HK-2 (cell line): ENCODE measurements at regions not wholly inside any gene's neighbourhood (a gene's known extent, or its start where the extent isn't known, plus 50 kb on each side); places are given as distances from the start of the nearest gene placed in this dataset.
A peak's percentile ranks its signal among the peaks of the same experiment; 100 is the strongest.

Experiments
- DNase-seq: peaks from one replicate; pipeline ENCODE4 v3.0.0-alpha.2; 2018; ENCODE audit not compliant: unreplicated experiment

GRCh38 chr20:39163993-39164392 is 201.8 kb downstream of the DHX35 start:
- no peak for DNase-seq

GRCh38 chr20:39161900-39162299 is 199.8 kb downstream of the DHX35 start:
- no peak for DNase-seq

GRCh38 chr20:39155971-39156370 is 193.8 kb downstream of the DHX35 start:
- no peak for DNase-seq

- no peak for DNase-seq
Observed at GRCh38 chr20:39152742-39153141, 190.6 kb downstream of the DHX35 start.

- no peak for DNase-seq
Observed at GRCh38 chr20:39152126-39152525, 190.0 kb downstream of the DHX35 start.

GRCh38 chr20:39150501-39150900 is 188.4 kb downstream of the DHX35 start:
- no peak for DNase-seq

GRCh38 chr20:39146394-39146793 is 184.2 kb downstream of the DHX35 start:
- DNase-seq: no peak

GRCh38 chr20:39145921-39146320 is 183.8 kb downstream of the DHX35 start:
- no peak for DNase-seq

GRCh38 chr20:39144757-39145156 is 182.6 kb downstream of the DHX35 start:
- DNase-seq: no peak

GRCh38 chr20:39142407-39143096 is 180.4 kb downstream of the DHX35 start:
- no peak for DNase-seq

- no peak for DNase-seq
Observed at GRCh38 chr20:39137299-39137698, 175.2 kb downstream of the DHX35 start.

GRCh38 chr20:39136798-39137197 is 174.7 kb downstream of the DHX35 start:
- no peak for DNase-seq

GRCh38 chr20:39135885-39136544 is 173.9 kb downstream of the DHX35 start:
- no peak for DNase-seq

- no peak for DNase-seq
Observed at GRCh38 chr20:39133201-39133600, 171.1 kb downstream of the DHX35 start.

GRCh38 chr20:39132511-39132910 is 170.4 kb downstream of the DHX35 start:
- no peak for DNase-seq

- DNase-seq: no peak
Observed at GRCh38 chr20:39132093-39132492, 169.9 kb downstream of the DHX35 start.

- DNase-seq: no peak
Observed at GRCh38 chr20:39130627-39131026, 168.5 kb downstream of the DHX35 start.

GRCh38 chr20:39129523-39129922 is 167.4 kb downstream of the DHX35 start:
- no peak for DNase-seq

- DNase-seq: peak; percentile 8
Observed at GRCh38 chr20:39124064-39124463, 161.9 kb downstream of the DHX35 start.

- no peak for DNase-seq
Observed at GRCh38 chr20:39123185-39123557, 161.0 kb downstream of the DHX35 start.

GRCh38 chr20:39117491-39117890 is 155.3 kb downstream of the DHX35 start:
- peak; percentile 46 for DNase-seq

- no peak for DNase-seq
Observed at GRCh38 chr20:39116020-39116419, 153.9 kb downstream of the DHX35 start.

- DNase-seq: peak; percentile 48
Observed at GRCh38 chr20:39112178-39112743, 150.1 kb downstream of the DHX35 start.
